Activated T-cell treated with anti-CD3 and anti-CD28 coated beads for 24 hours (primary cell): ENCODE measurements at regions not wholly inside any gene's neighbourhood (a gene's known extent, or its start where the extent isn't known, plus 50 kb on each side); places are given as distances from the start of the nearest gene placed in this dataset.

Experiments
- DNase-seq: peaks from one replicate; pipeline ENCODE4 v3.0.0-alpha.2; 2020; ENCODE audit warnings: low read depth

- no peak for DNase-seq
Observed at GRCh38 chr2:8406271-8406670, 275.6 kb upstream of the ID2 start.

GRCh38 chr2:8407332-8407731 is 274.5 kb upstream of the ID2 start:
- DNase-seq = no peak

GRCh38 chr2:8408560-8409460 is 273.0 kb upstream of the ID2 start:
- DNase-seq = peak; percentile 71

- DNase-seq = no peak
Observed at GRCh38 chr2:8409461-8410260, 272.2 kb upstream of the ID2 start.

- DNase-seq = no peak
Observed at GRCh38 chr2:8412082-8412481, 269.8 kb upstream of the ID2 start.

GRCh38 chr2:8412586-8412985 is 269.3 kb upstream of the ID2 start:
- no peak for DNase-seq

- DNase-seq = no peak
Observed at GRCh38 chr2:8413589-8414135, 268.2 kb upstream of the ID2 start.

- DNase-seq = no peak
Observed at GRCh38 chr2:8414946-8415879, 266.6 kb upstream of the ID2 start.

GRCh38 chr2:8416001-8416571 is 265.8 kb upstream of the ID2 start:
- DNase-seq = no peak

- no peak for DNase-seq
Observed at GRCh38 chr2:8416849-8417832, 264.7 kb upstream of the ID2 start.

- DNase-seq = no peak
Observed at GRCh38 chr2:8418721-8419120, 263.1 kb upstream of the ID2 start.

- DNase-seq = no peak
Observed at GRCh38 chr2:8421658-8422449, 260.0 kb upstream of the ID2 start.

GRCh38 chr2:8422450-8422800 is 259.4 kb upstream of the ID2 start:
- DNase-seq = no peak

- DNase-seq = no peak
Observed at GRCh38 chr2:8424997-8425900, 256.6 kb upstream of the ID2 start.

- no peak for DNase-seq
Observed at GRCh38 chr2:8426550-8426949, 255.3 kb upstream of the ID2 start.

- DNase-seq = no peak
Observed at GRCh38 chr2:8427211-8427610, 254.6 kb upstream of the ID2 start.

- no peak for DNase-seq
Observed at GRCh38 chr2:8430628-8431027, 251.2 kb upstream of the ID2 start.

- no peak for DNase-seq
Observed at GRCh38 chr2:8431446-8432125, 250.3 kb upstream of the ID2 start.
